ENCODE measurements at regions not wholly inside any gene's neighbourhood (a gene's known extent, or its start where the extent isn't known, plus 50 kb on each side); places are given as distances from the start of the nearest gene placed in this dataset.

- TF ChIP-seq POLR2AphosphoS5 (IDR thresholded peaks at IDR 0.05; ENCODE audit: low read depth, low read length) = no peak
- TF ChIP-seq TAF1 (IDR thresholded peaks at IDR 0.05; ENCODE audit: borderline replicate concordance, insufficient read depth, low read length) = no peak
These were observed 55.5 kb downstream of the INHBB start for GRCh38 chr2:120401275-120402066.

Data from PFSK-1 (cell line).